ENCODE measurements at regions not wholly inside any gene's neighbourhood (a gene's known extent, or its start where the extent isn't known, plus 50 kb on each side); places are given as distances from the start of the nearest gene placed in this dataset.

DNA sequence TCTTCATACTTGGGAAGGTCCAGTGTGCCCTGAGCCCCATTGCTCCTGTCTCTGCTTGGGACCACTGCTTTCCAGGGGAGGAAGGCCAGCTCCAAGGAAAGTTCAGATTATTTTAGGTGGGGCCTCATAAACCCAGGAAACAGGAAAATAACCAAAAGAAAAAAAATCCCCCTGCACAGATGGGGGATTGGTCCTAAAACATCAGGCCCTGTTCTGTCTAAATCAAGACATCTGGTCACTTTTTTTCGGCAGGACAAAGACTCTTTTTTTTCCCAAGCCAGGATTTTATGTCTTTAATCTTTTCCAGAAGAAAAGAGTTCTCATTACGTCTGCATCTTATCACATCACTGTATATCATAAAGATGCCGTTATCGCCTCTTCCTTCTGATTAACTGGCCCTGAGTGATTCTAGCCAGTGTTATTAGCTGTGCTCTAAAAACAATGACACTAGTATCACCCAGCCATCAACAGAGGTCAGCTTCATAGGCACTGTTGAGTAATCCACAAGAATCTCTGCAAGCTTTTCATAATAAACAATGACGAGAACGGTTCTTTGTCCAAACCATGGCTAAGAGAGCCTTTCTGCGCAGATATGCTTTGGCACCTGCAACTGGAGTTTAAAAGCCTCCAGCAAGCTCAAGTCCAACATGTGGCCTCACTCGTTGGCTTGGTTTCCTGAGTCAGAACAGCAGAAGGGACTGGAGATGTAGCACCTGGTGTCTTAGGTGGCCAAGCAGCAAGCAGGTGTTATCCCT, 138.2 kb downstream of the VAPA start:
- TF ChIP-seq, protein P1, sequence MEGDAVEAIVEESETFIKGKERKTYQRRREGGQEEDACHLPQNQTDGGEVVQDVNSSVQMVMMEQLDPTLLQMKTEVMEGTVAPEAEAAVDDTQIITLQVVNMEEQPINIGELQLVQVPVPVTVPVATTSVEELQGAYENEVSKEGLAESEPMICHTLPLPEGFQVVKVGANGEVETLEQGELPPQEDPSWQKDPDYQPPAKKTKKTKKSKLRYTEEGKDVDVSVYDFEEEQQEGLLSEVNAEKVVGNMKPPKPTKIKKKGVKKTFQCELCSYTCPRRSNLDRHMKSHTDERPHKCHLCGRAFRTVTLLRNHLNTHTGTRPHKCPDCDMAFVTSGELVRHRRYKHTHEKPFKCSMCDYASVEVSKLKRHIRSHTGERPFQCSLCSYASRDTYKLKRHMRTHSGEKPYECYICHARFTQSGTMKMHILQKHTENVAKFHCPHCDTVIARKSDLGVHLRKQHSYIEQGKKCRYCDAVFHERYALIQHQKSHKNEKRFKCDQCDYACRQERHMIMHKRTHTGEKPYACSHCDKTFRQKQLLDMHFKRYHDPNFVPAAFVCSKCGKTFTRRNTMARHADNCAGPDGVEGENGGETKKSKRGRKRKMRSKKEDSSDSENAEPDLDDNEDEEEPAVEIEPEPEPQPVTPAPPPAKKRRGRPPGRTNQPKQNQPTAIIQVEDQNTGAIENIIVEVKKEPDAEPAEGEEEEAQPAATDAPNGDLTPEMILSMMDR (IDR thresholded peaks at IDR 0.05; ENCODE audit: low read length) = no peak
- TF ChIP-seq EZH2 (optimal IDR thresholded peaks at IDR 0.05; ENCODE audit: low read depth, low read length) = no peak

Data from MM.1S (cell line).